ENCODE measurements at regions not wholly inside any gene's neighbourhood (a gene's known extent, or its start where the extent isn't known, plus 50 kb on each side); places are given as distances from the start of the nearest gene placed in this dataset.

- H3K4me1 Mint-ChIP-seq (ENCODE audit: low read depth) = no peaks in the 10 kb centered on the region
- peaks cover 63% of the 10 kb centered on the region for H3K9me3 Mint-ChIP-seq
- DNase-seq = no peak
- H3K36me3 Mint-ChIP-seq (ENCODE audit: low read depth) = no peaks in the 10 kb centered on the region
- no peak overlapping the region for H3K27ac Mint-ChIP-seq
- TF ChIP-seq CTCF (IDR thresholded peaks at IDR 0.05) = no peak
- no peaks in the 10 kb centered on the region for H3K27me3 Mint-ChIP-seq (ENCODE audit: insufficient read depth)
- H3K4me3 Mint-ChIP-seq = no peak overlapping the region
Observed at GRCh38 chr22:48707763-48708557, 1119.7 kb downstream of the BRD1 start.

- peaks cover 68% of the 10 kb centered on the region for H3K9me3 Mint-ChIP-seq
- no peaks in the 10 kb centered on the region for H3K4me1 Mint-ChIP-seq (ENCODE audit: low read depth)
- TF ChIP-seq CTCF (IDR thresholded peaks at IDR 0.05) = no peak
- H3K4me3 Mint-ChIP-seq = no peak overlapping the region
- no peak overlapping the region for H3K27ac Mint-ChIP-seq
- DNase-seq = no peak
- H3K27me3 Mint-ChIP-seq (ENCODE audit: insufficient read depth) = no peaks in the 10 kb centered on the region
- H3K36me3 Mint-ChIP-seq (ENCODE audit: low read depth) = 0 out of 2 replicates have a peak, but pooled peaks cover under 1% of the 10 kb centered on the region
Observed at GRCh38 chr22:48706934-48707762, 1120.5 kb downstream of the BRD1 start.

- H3K27me3 Mint-ChIP-seq (ENCODE audit: insufficient read depth) = no peaks in the 10 kb centered on the region; the same call in 1 of the 2 replicates
- DNase-seq = no peak
- no peak overlapping the region for H3K27ac Mint-ChIP-seq
- peaks cover 63% of the 10 kb centered on the region for H3K9me3 Mint-ChIP-seq
- H3K36me3 Mint-ChIP-seq (ENCODE audit: low read depth) = 0 out of 2 replicates have a peak, but pooled peaks cover 4% of the 10 kb centered on the region
- TF ChIP-seq CTCF (IDR thresholded peaks at IDR 0.05) = no peak
- H3K4me1 Mint-ChIP-seq (ENCODE audit: low read depth) = no peaks in the 10 kb centered on the region
- H3K4me3 Mint-ChIP-seq = no peak overlapping the region
Observed at GRCh38 chr22:48705917-48706605, 1121.6 kb downstream of the BRD1 start.

GRCh38 chr22:48705159-48705916 is 1122.3 kb downstream of the BRD1 start:
- TF ChIP-seq CTCF (IDR thresholded peaks at IDR 0.05) = no peak
- H3K36me3 Mint-ChIP-seq (ENCODE audit: low read depth) = 0 out of 2 replicates have a peak, but pooled peaks cover 4% of the 10 kb centered on the region
- peaks cover 60% of the 10 kb centered on the region for H3K9me3 Mint-ChIP-seq
- no peak overlapping the region for H3K4me3 Mint-ChIP-seq
- no peaks in the 10 kb centered on the region; the same call in 1 of the 2 replicates for H3K27me3 Mint-ChIP-seq (ENCODE audit: insufficient read depth)
- no peaks in the 10 kb centered on the region for H3K4me1 Mint-ChIP-seq (ENCODE audit: low read depth)
- no peak for DNase-seq
- no peak overlapping the region for H3K27ac Mint-ChIP-seq

- H3K4me1 Mint-ChIP-seq (ENCODE audit: low read depth) = no peaks in the 10 kb centered on the region
- 0 out of 2 replicates have a peak, but pooled peaks cover 4% of the 10 kb centered on the region for H3K36me3 Mint-ChIP-seq (ENCODE audit: low read depth)
- no peak for DNase-seq
- H3K4me3 Mint-ChIP-seq = no peak overlapping the region
- H3K27ac Mint-ChIP-seq = no peak overlapping the region
- H3K27me3 Mint-ChIP-seq (ENCODE audit: insufficient read depth) = no peaks in the 10 kb centered on the region; the same call in 1 of the 2 replicates
- no peak for TF ChIP-seq CTCF (IDR thresholded peaks at IDR 0.05)
- peaks cover 58% of the 10 kb centered on the region for H3K9me3 Mint-ChIP-seq
Observed at GRCh38 chr22:48704335-48704734, 1123.3 kb downstream of the BRD1 start.
